Fibroblast of skin of left biceps (primary cell): ENCODE measurements at regions not wholly inside any gene's neighbourhood (a gene's known extent, or its start where the extent isn't known, plus 50 kb on each side); places are given as distances from the start of the nearest gene placed in this dataset.
A peak's percentile ranks its signal among the peaks of the same experiment; 100 is the strongest.

Experiments used
- DNase-seq, 2 experiments: peaks; one replicate each; pipeline ENCODE4 v3.0.0-alpha.2; 2013; ENCODE audit warnings: low read depth in 2 of 2

DNA sequence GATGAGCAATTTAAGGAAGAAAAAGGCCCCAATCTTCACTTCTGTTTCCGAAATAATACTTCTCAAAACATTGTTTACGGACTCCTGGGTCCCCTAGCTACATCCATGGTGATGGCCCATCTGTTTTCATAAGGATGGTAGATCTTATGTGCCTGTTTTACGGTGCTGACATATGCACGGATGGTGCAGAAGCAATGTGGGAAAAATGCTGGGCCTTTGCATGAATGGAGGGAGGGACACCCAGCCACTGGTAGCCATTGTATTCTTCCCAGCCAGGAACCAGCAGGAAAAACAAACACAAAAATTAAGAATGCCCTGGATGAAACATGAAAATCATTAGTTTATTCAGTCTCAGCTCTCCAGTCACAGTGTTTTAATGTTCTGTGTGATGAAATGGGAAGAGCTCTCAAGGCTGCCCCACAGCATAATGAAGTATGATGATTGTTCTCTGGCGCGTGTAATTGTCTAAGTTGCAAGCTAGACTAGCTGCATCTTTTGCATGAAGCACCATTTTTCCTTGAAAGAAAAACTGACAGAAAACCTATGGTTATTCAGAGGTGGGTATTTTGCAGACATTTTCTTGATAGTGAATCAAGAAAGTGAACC, 1201.1 kb upstream of the SLC10A2 start:
- no peak for DNase-seq

DNA sequence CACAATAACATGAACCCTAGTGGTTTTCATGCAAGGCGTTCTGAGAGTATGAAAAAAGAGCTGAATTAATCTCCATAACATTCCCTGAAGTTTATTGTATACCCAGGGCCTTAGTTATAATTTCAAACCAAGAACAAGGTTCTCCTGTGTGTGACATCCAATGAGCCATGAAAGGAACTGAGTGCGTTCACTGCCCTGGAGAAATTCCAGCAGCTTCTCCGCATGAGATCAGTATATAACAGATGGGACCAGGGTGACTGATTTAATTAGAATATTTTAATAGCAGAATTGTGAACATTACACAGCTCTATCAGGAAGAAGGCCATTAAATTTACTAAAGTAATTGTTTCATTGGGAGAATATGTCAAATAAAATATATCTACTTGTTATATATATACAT, 1190.5 kb upstream of the SLC10A2 start:
- no peak for DNase-seq

GRCh38 chr13:104253063-104253680, 1187.0 kb upstream of the SLC10A2 start:
- no peak for DNase-seq

- DNase-seq, result no peak
These were observed 1185.7 kb upstream of the SLC10A2 start for GRCh38 chr13:104251931-104252330.

- DNase-seq, result no peak
These were observed 1180.7 kb upstream of the SLC10A2 start for GRCh38 chr13:104246955-104247354.

- no peak for DNase-seq
These were observed 1140.3 kb upstream of the SLC10A2 start for GRCh38 chr13:104206450-104207044.

DNA sequence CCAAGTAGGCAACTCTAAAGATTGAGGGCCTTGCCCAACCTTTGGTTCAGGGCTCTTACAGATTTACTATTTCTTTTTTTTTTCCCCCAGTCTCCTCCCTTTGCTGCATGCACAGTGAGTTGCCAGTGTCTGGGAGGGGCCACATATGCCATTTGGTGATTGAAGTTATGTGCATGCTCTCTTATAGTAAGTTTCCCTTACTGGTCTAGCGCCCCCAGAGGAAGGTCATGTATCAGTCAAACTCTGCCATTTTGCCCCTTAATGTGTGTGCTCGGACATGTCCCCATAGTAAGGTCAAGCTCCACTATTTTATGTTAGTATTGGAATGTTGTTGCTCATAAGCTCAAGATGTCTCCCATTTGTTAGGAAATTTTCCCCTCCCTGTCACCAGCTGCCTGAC, 1138.0 kb upstream of the SLC10A2 start:
- no peak for DNase-seq

DNA sequence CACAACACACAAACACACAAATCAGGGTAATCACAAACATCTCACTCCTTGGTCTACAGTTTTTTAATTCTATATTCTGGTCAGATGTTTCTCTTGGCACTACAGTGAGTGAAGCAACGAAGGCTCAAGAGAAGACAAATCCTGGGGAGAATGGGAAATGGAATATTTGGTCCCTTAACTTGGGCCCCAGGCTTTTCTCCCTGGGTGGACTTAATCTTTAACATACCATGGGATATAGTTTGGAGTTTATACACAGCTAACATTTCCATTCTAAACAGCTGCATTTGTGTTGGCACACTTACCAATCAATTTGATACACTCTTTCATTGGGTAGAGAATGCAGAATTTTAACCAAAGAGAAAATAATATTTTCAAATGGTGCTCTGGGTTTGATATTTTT, 1132.6 kb upstream of the SLC10A2 start:
- no peak for DNase-seq

DNA sequence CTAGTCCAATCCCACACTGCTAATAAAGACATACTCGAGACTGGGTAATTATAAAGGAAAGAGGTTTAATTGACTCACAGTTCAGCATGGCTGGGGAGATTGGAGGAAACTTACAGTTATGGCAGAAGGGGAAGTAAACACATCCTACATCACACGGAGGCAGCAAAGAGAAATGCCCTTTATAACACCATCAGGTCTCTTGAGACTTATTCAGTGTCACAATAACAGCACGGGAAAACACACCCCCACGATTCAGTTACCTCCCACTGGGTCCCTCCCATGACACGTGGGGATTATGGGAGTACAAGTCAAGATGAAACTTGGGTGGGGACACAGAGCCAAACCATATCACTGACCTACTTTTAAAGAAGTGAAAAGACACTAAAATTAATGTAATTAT, 1130.4 kb upstream of the SLC10A2 start:
- DNase-seq, result no peak

DNA sequence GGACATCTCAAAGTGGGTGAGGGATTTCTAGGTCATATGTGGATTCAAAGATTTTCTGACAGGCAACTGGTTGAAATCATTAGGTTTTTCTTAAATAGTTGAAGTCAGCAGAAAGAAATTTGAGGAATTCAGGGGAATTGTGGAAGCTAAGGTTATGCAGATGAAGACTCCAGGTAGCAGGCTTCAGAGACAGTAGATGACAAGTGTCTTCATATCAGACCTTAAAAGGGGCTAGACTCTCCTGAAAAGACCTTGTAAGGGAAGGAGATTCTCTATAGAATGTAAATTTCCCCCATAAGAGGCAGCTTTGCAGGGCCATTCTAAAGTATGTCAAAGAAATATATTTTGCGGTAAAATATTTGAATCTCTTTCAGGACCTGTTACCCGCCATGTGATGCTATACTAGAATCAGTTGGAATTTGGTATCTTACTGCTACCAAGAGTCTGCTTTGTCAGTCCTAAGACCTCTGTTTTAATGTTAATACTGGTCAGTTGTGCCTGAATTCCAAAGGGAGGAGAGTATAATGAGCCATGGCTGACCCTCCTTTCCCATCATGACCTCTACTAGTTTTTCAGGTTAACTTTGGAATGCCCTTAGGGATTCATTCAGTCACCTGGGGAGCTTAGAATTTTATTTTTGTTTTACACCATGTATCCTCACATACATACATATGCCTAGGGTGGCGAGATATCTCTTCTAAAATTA, 1115.5 kb upstream of the SLC10A2 start:
- DNase-seq, result no peak

DNA sequence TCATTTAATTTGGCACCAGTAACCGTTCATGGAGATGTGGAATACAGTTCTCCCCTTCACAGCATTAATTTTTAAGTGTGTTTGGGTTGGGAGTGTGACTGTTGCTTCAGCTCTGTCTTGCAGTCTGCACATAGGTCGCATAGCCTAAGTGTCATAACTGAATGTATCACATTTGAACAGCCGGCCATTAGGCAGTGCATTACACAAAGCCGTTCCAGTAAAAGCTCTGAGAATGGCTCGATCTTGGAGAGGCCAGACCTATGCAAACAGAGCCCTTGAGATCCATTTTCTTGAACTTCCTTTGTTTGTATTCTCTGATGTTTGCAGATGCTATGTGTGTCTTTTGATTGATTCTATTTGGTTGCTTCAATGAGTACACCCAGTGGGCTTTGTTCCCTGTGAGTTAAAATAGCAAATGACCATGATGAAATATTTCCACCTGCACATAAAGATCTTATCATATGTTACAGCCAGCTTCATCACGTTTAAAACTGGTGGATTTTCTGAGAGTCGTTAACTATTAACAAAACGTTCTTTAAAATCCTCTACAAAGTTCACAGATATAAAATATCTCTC, 1104.9 kb upstream of the SLC10A2 start:
- DNase-seq, result no peak

GRCh38 chr13:104163866-104164630, 1097.8 kb upstream of the SLC10A2 start:
- no peak for DNase-seq

- no peak for DNase-seq
These were observed 1094.3 kb upstream of the SLC10A2 start for GRCh38 chr13:104160536-104160935.

DNA sequence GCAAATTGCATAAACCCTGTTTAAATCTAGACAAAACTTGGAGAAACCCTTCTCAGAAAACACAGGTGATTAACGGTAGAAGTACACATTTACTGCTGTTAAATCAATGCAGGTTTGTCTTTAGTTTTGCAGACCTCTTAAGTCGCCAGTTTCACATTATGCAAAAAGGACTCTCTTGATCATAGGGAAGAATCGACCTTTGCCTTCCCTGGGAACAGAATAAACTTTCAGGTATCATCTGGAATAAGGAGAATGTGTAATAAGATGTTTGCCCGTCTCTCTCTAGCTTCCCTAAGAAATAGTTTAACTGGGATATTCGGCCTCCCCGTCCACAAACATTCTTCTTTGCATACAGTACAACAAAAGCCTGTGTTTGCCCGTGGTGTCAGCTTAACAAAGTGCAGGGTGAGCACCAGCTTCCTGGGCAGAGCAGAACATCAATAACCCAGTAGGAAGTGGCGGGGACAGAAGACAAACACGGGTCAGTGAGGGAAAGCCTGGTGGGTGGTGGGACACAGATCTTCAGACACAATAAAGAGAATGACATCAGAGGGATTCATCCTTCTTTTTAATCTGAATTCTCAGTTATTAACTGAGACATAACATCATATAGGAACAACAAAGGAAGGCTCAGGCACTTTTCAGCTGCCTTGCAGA, 1077.7 kb upstream of the SLC10A2 start:
- DNase-seq, result no peak

DNA sequence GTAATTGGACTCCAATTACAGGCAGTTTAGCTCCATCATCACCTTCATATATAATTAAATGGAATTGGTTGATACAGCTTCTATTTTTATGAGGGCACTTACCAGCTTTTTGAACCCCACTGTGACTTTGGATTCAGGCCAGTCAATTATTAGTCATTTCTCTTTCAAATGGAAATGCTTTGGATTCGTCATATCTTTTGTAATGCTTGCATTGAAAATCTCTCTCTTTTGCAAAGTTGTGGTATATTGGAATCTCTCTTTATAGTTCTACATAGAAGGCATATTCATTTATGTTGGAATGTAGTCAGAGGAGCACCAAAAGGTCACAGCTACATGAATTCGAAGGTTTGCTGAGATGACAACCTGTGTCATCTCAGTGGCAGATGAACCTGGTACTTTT, 1074.3 kb upstream of the SLC10A2 start:
- peak in 1 of 2 experiments; percentile 2 for DNase-seq

DNA sequence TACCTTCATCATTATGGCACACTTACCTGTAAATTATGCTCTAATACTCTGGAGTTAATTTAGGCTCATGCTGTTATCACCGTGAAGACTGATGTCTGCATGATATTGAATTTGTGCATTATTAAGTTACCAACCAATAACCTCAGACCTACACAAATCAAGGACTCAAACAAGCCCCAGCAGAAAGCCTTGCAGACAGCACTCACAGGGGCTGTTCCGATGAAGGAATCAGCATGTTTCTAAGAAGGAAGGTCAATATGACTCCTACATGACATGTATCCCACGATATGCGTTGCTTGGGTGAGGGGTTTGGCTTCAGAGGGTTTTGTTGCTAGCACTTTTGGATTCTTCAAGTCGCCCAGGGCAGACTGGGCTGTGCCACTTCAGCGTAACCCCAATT, 1071.2 kb upstream of the SLC10A2 start:
- DNase-seq, result no peak

GRCh38 chr13:104132849-104133248, 1066.6 kb upstream of the SLC10A2 start:
- no peak for DNase-seq

- no peak for DNase-seq
These were observed 1047.9 kb upstream of the SLC10A2 start for GRCh38 chr13:104114101-104114500.

- no peak for DNase-seq
These were observed 1044.8 kb upstream of the SLC10A2 start for GRCh38 chr13:104111031-104111430.

- DNase-seq, result no peak
These were observed 1040.6 kb upstream of the SLC10A2 start for GRCh38 chr13:104106705-104107393.
